Immature natural killer cell (primary cell): ENCODE measurements at regions not wholly inside any gene's neighbourhood (a gene's known extent, or its start where the extent isn't known, plus 50 kb on each side); places are given as distances from the start of the nearest gene placed in this dataset.
A peak's percentile ranks its signal among the peaks of the same experiment; 100 is the strongest.

Source experiments
- DNase-seq, 3 donors: peaks; one replicate each; pipeline ENCODE4 v3.0.0; 2022; ENCODE audit warnings: mixed read lengths in 1 of 3
- H3K27ac Mint-ChIP-seq, 6 donors: one replicate each; pipeline ENCODE4 v1.8.0; 2020; ENCODE audit warnings: mixed read lengths in 6 of 6, mild to moderate bottlenecking in 5 of 6, inconsistent platforms in 4 of 6, moderate library complexity in 3 of 6
- H3K27me3 Mint-ChIP-seq, 3 donors: one replicate each; pipeline ENCODE4 v1.8.0; 2020 to 2021; ENCODE audit warnings: low read depth in 3 of 3, mild to moderate bottlenecking in 3 of 3, mixed read lengths in 3 of 3, moderate library complexity in 3 of 3, inconsistent platforms in 1 of 3
- H3K36me3 Mint-ChIP-seq, 3 donors: one replicate each; pipeline ENCODE4 v1.8.0; 2020; ENCODE audit warnings: mixed read lengths in 3 of 3, inconsistent platforms in 2 of 3, mild to moderate bottlenecking in 2 of 3
- H3K4me1 Mint-ChIP-seq, 2 donors: one replicate each; pipeline ENCODE4 v1.8.0; 2020; ENCODE audit warnings: inconsistent platforms in 2 of 2, mild to moderate bottlenecking in 2 of 2, mixed read lengths in 2 of 2, moderate library complexity in 1 of 2
- H3K4me3 Mint-ChIP-seq, 5 donors: one replicate each; pipeline ENCODE4 v1.8.0; 2020; ENCODE audit warnings: mild to moderate bottlenecking in 5 of 5, mixed read lengths in 5 of 5, inconsistent platforms in 3 of 5, moderate library complexity in 3 of 5
- H3K9me3 Mint-ChIP-seq, 6 donors: one replicate each; pipeline ENCODE4 v1.8.0; 2020; ENCODE audit warnings: mild to moderate bottlenecking in 6 of 6, mixed read lengths in 6 of 6, inconsistent platforms in 4 of 6, moderate library complexity in 3 of 6

DNA sequence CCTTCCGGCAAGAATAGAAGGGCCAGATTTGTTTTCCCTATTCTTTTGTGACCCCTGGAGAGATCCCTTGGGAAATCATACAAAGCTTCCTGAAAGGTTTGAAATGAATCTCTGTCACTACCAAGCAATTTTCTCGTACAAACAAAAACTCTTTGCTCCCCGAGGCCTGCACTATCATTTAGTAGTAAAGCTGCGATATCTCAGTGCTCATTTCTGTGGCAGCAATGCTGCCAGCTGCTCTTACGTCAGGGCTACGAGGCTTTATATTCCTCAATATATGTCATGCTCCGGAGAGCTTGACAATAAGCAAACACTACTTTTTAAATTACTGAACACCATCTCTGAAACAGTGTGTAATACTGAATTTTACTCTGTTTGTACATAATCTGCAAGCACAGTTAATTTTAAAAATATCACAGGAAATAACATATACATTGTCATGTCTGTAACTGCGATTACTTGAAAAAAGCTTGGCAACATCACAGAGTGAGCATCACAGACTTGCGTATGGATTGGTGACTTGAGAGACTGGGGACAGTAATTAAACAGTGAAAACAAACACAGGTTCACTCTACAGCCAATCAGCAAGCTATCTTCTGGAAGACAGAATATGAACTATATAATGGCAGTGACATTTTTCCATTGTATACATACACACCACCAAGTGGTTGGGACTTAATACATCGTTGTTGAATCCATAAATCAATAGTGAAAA, 403.3 kb upstream of the NETO1 start:
- no peak for DNase-seq
- Mint-ChIP-seq H3K4me3 (no peak overlapping the region), H3K9me3 (peaks cover 2 to 18% (median 8%) of the 10 kb centered on the region in 6 donors), H3K27me3 (no peaks in the 10 kb centered on the region), H3K36me3 (no peaks in the 10 kb centered on the region), H3K27ac (no peak overlapping the region), H3K4me1 (no peaks in the 10 kb centered on the region)

DNA sequence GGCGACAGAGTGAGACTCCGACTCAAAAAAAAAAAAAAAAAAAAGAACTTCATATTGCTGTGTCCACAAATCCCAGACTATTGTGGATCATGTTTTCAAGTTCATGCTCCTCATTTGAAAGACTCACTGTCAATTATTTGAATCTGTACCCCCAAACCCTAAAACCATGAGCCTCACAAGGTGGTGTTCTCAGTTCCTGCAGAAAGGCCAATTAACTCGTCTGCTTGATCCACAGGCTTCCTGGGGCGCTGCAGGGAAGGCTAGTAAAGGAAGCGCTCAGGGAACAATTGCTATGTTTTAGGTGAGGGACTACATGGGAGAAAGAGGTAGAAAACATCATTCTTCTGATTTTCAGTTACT, 396.8 kb upstream of the NETO1 start:
- no peak overlapping the region for H3K27ac Mint-ChIP-seq
- peak overlapping the region in 1 of 5 donors; percentile 33 for H3K4me3 Mint-ChIP-seq
- peaks cover 3 to 25% (median 10%) of the 10 kb centered on the region in 6 donors for H3K9me3 Mint-ChIP-seq
- no peak for DNase-seq
- no peaks in the 10 kb centered on the region for H3K27me3 Mint-ChIP-seq
- H3K4me1 Mint-ChIP-seq = no peaks in the 10 kb centered on the region
- H3K36me3 Mint-ChIP-seq = no peaks in the 10 kb centered on the region

DNA sequence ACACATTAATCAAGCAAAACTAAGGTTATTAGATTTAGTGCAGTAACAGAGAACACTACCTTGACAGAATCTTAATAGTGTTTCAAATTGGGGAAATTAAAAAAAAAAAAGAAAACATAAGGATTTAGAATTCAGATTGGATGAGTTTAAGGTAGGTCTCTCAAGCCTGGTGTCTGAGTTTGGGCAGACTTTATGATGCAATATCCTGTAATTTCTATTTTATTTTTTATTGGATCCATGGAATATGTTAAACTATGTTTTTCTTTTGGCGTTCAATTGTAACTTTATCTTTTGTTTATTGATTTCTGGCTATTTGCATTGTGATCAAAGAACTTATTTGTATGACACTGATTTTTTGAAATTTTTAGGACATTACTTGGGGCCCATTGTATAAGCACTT, 394.1 kb upstream of the NETO1 start:
- H3K9me3 Mint-ChIP-seq = peaks cover 3 to 23% (median 11%) of the 10 kb centered on the region in 6 donors
- no peak for DNase-seq
- H3K27ac Mint-ChIP-seq = no peak overlapping the region
- no peaks in the 10 kb centered on the region for H3K4me1 Mint-ChIP-seq
- no peaks in the 10 kb centered on the region for H3K27me3 Mint-ChIP-seq
- no peaks in the 10 kb centered on the region for H3K36me3 Mint-ChIP-seq
- no peak overlapping the region for H3K4me3 Mint-ChIP-seq

DNA sequence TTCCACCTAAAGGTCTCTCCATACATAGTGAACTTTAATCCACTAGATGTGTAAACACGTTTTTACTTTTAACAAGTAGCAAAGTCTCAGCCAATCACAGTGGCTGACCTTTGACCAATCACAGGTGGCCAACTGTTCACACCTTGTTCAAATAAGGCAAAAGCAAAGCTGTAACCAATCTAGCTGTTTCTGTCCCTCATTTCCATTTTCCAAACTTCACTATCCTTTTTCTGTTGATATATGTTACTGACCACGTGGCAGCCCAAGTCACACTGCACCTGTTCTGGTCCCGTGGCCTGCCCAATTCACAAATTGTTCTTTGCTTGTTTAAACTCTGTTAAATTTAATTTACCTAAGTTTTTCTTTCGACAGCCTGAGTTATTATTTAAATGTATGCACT, 393.5 kb upstream of the NETO1 start:
- Mint-ChIP-seq H3K4me1 (no peaks in the 10 kb centered on the region), H3K27ac (no peak overlapping the region), H3K27me3 (no peaks in the 10 kb centered on the region), H3K4me3 (no peak overlapping the region), H3K36me3 (no peaks in the 10 kb centered on the region), H3K9me3 (peaks cover 3 to 23% (median 11%) of the 10 kb centered on the region in 6 donors)
- no peak for DNase-seq

DNA sequence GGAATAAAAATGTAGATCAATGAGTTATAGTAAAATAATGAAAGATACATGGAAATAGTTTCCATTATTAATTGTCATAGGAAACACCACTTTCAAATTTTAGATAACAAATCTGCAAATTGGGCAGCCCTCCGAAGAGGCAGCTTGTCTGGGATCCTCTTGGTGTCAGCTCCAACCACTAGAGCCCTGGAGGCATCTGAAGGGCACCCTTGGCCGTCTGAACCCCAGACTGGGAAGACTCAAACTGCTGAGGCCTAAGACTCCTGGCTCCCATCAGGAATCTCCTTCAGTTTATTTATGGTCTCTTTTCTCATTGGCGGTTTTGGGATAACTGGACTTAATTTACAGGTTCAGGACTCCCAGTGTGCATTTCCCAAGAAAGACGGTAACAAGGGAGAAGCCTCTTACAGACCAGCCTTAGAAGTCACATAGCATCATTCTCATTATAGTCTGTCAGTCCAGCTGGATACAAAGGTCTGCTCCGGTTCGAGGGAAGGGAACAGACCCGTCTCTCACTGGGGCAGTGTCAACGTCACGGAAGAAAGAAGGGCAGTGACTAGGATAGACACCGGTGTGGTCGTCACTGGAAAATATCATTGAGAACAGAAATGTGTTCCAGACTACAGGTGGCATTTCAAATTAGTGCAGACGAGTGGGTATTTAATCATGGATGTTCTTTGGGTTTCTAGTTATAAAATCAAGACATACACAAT, 390.7 kb upstream of the NETO1 start:
- H3K4me1 Mint-ChIP-seq = no peaks in the 10 kb centered on the region
- H3K27me3 Mint-ChIP-seq = peaks cover 0 to 2% (median 0%) of the 10 kb centered on the region in 3 donors
- H3K9me3 Mint-ChIP-seq = peaks cover 3 to 28% (median 10%) of the 10 kb centered on the region in 6 donors
- no peak overlapping the region for H3K4me3 Mint-ChIP-seq
- no peak overlapping the region for H3K27ac Mint-ChIP-seq
- DNase-seq = no peak
- H3K36me3 Mint-ChIP-seq = no peaks in the 10 kb centered on the region

DNA sequence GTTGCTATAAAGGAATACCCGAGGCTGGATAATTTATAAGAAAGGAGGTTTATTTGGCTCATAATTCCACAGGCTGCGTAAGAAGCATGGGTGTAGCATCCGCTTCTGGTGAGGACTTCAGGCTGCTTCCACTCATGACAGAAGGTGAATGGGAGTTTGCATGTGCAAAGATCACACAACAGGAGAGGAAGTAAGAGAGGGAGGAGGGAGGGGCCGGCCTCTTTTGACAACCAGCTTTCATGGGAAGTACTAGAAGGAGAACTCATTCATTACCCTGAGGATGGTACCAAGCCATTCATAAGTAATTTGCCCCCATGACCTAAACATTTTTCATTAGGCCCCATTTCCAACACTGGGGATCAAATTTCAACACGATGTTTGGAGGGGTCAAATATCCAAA, 386.8 kb upstream of the NETO1 start:
- Mint-ChIP-seq H3K4me3 (no peak overlapping the region), H3K4me1 (no peaks in the 10 kb centered on the region), H3K27ac (no peak overlapping the region), H3K9me3 (peaks cover 5 to 45% (median 12%) of the 10 kb centered on the region in 6 donors), H3K27me3 (peaks cover 0 to 2% (median 2%) of the 10 kb centered on the region in 3 donors), H3K36me3 (no peaks in the 10 kb centered on the region)
- no peak for DNase-seq

DNA sequence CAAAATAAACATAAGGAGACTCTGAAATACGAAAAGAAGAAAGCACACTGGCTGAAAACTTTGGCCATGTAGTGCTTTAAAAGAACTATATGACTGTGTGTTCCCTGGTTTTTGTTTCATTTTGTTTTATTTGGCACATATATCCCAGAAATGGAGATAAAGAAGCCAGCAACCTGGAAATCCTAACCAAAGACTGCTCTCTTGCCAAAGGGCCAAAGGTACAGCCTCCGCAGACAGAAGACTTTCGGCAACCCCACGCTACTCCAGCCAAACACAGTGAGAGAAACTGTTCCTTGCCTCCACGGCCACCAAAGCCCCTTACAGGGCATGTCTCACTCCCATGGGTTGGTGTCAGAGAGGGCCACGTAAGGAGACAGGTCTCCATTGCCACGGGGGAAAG, 381.2 kb upstream of the NETO1 start:
- Mint-ChIP-seq H3K4me1 (no peaks in the 10 kb centered on the region), H3K27ac (no peak overlapping the region), H3K9me3 (peaks cover 5 to 52% (median 26%) of the 10 kb centered on the region in 6 donors), H3K4me3 (no peak overlapping the region), H3K27me3 (peaks cover 0 to 2% (median 0%) of the 10 kb centered on the region in 3 donors), H3K36me3 (no peaks in the 10 kb centered on the region)
- no peak for DNase-seq

DNA sequence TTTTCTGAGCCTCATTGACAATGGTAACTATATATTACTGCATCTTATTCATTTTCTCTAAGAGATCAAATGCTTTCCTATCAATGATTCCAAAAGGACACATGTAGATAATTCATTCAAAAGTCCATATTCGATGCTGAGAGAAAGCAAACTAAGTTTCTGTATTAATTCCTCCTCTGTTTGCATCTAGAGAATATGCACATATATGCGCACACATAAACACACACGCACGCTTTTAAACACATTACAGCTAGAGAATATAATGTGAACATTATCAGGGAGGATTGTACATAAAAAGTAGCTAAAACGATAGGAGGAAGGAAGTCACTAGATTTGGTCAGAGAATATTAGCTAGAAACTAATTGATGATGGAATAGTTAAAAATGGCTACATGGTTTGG, 379.0 kb upstream of the NETO1 start:
- no peak for DNase-seq
- Mint-ChIP-seq H3K27me3 (no peaks in the 10 kb centered on the region), H3K36me3 (no peaks in the 10 kb centered on the region), H3K27ac (no peak overlapping the region), H3K4me1 (no peaks in the 10 kb centered on the region), H3K9me3 (peaks cover 6 to 45% (median 24%) of the 10 kb centered on the region in 6 donors), H3K4me3 (no peak overlapping the region)

DNA sequence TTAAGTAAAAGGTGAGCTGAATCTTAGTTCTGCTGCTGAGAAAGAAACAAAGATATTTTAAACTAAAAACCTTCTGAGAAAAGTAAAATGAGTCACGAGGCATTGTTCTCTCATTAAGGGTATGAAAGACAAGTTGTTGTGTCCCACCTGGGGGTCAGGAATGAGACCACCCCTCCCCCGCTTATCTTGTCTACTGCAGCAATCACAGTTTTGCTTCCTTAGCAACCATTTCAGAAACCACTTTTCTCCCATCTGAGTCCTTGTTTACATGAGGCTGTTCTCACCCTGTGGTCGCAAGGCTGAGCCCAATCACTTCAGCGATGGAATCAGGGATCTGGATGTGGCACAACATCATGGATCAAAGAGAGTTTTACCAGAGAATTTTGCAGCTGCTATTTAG, 377.6 kb upstream of the NETO1 start:
- H3K27ac Mint-ChIP-seq = no peak overlapping the region
- DNase-seq = no peak
- H3K4me1 Mint-ChIP-seq = no peaks in the 10 kb centered on the region
- no peaks in the 10 kb centered on the region for H3K36me3 Mint-ChIP-seq
- no peaks in the 10 kb centered on the region for H3K27me3 Mint-ChIP-seq
- peaks cover 7 to 46% (median 31%) of the 10 kb centered on the region in 6 donors for H3K9me3 Mint-ChIP-seq
- H3K4me3 Mint-ChIP-seq = no peak overlapping the region

DNA sequence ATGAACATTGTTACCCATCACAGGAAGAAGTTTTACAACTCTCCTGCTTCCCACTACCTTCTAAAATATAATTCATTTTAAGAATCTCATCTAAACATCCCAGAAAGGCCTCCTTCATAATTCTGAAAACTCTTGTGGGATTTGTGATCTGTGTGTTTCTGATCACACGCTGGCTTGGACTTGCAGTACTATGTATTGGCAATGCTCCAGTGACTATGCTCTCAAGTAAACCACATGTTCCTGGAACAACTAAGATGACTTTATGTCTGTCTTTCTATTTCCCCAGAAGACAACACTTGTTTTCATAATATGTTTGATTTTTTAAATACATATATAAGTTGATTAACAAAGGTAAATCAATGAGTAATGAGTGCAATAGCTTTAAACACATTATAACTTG, 376.6 kb upstream of the NETO1 start:
- Mint-ChIP-seq H3K4me3 (no peak overlapping the region), H3K27ac (no peak overlapping the region), H3K4me1 (no peaks in the 10 kb centered on the region), H3K27me3 (no peaks in the 10 kb centered on the region), H3K9me3 (peaks cover 8 to 44% (median 33%) of the 10 kb centered on the region in 6 donors), H3K36me3 (no peaks in the 10 kb centered on the region)
- DNase-seq = no peak

DNA sequence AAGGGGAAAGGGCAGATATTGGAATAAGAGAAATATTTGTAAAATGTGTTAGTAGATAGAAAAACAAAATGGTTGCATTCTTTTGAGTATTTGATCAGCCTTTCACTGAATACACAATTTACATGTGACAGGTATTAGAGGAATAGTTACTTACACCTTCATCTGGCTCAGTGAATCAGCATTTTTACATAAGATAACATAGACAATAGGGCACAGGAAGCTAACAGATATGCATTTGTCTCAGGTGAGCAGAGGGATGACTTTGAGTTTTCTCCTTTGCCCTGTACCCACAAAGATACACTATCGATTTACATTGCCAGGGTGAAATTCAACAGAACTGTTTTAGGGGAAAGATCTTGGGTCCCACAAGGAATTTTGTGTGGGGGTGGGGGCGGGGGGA, 373.1 kb upstream of the NETO1 start:
- Mint-ChIP-seq H3K27me3 (no peaks in the 10 kb centered on the region), H3K9me3 (peaks cover 8 to 52% (median 35%) of the 10 kb centered on the region in 6 donors), H3K4me3 (no peak overlapping the region), H3K27ac (no peak overlapping the region), H3K36me3 (no peaks in the 10 kb centered on the region), H3K4me1 (no peaks in the 10 kb centered on the region)
- DNase-seq = no peak

DNA sequence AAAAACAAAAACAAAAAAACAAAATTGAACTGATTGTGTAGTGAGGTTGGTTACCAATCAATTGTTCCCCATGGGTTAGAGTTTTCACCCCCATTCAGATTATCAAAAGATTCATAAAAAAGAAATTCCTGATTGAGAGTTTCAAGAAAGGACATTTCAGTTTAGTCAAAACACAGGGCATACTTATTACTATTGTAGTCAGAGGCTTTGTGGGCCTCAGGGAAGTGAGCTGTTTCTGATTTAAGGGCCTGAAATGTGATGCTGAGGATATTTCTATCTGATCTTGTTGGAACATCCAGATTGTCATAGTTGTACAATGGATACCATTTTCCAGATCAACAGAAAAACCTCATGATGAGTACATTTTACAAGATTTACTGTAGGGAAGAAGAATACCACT, 368.1 kb upstream of the NETO1 start:
- Mint-ChIP-seq H3K4me3 (no peak overlapping the region), H3K36me3 (no peaks in the 10 kb centered on the region), H3K27me3 (peaks cover 0 to 1% (median 1%) of the 10 kb centered on the region in 3 donors), H3K27ac (no peak overlapping the region), H3K4me1 (no peaks in the 10 kb centered on the region), H3K9me3 (peaks cover 5 to 42% (median 25%) of the 10 kb centered on the region in 6 donors)
- DNase-seq = no peak

DNA sequence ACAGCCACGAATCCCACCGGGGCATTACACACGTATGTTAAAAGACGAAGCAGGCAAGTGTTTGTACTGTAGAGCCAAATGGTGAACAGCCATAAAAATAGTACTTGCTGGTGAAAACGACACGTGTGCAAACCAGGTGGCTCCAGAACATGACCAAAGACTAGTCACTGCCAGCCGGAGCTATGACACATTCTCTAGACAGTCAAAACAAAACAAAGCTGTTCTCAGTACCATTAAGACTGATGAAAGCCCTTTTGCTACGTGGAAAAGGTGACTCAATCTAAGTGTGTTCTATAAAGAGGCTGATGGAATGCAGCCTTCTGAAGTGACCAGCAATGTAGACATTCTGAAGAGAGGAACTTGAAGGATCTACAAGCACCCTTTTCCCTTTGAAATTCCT, 367.7 kb upstream of the NETO1 start:
- no peak overlapping the region for H3K4me3 Mint-ChIP-seq
- no peak for DNase-seq
- H3K27ac Mint-ChIP-seq = no peak overlapping the region
- peaks cover 8 to 43% (median 27%) of the 10 kb centered on the region in 6 donors for H3K9me3 Mint-ChIP-seq
- H3K36me3 Mint-ChIP-seq = no peaks in the 10 kb centered on the region
- H3K4me1 Mint-ChIP-seq = no peaks in the 10 kb centered on the region
- peaks cover 0 to 1% (median 1%) of the 10 kb centered on the region in 3 donors for H3K27me3 Mint-ChIP-seq

DNA sequence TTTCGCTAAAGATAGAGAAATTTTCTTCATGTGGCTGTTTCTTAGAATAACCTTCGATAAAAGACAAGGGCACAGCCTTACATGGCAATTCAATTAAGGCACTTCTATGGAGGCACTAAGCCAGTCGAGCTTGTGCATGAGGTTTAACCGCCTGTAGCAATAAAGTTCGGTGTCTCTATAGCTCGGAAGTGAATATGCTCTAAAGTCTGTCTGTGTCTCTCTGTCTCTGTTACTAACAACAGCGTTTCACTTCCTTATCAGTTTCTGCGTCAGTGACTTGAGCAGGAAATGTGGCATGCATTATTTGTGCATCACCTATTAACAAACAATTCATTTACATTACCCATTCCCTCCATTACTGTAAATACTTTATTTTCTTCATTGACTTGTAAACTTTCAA, 365.1 kb upstream of the NETO1 start:
- Mint-ChIP-seq H3K36me3 (no peaks in the 10 kb centered on the region), H3K4me3 (no peak overlapping the region), H3K9me3 (peaks cover 5 to 37% (median 16%) of the 10 kb centered on the region in 6 donors), H3K27me3 (peaks cover 0 to 1% (median 1%) of the 10 kb centered on the region in 3 donors), H3K27ac (no peak overlapping the region), H3K4me1 (no peaks in the 10 kb centered on the region)
- DNase-seq = no peak
